ENCODE measurements at regions not wholly inside any gene's neighbourhood (a gene's known extent, or its start where the extent isn't known, plus 50 kb on each side); places are given as distances from the start of the nearest gene placed in this dataset.

DNA sequence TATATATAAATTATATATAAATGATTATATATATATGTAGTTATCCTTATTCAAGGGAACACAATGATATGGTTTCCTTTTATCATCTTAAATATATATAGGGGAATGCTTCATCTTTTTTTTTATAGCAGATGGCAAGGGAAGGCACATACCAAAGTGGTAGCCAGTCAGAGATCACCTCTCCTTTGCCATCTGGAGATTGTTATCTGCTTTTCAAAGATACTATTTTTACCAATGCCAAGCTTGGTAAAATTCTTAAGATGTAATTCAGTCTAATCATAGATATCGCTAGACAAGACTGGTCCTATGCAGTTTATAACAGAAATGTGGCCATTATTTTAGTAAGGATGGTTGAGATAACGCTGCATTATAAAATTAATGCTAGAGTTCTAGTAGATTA lies 64.7 kb upstream of the DSEL start:
- no peak for DNase-seq

DNA sequence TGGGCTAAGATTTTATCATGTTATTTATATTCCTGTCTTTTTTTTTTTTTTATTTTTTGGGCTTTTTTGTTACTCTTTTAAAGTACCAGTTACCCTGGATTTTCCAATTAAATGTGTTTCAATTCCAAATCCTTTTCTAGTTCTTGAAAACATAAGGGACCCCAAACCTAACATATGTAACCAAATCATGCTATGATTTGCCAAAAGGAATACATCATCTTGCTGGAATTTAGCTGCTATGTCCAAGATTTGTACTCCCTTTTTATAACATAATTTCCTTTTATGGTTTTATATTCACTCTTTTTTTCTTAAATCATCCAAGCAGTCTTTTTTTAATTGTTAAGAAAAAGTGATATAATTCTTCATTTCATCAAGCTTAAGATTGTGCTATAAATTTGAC lies 60.9 kb upstream of the DSEL start:
- DNase-seq = no peak

DNA sequence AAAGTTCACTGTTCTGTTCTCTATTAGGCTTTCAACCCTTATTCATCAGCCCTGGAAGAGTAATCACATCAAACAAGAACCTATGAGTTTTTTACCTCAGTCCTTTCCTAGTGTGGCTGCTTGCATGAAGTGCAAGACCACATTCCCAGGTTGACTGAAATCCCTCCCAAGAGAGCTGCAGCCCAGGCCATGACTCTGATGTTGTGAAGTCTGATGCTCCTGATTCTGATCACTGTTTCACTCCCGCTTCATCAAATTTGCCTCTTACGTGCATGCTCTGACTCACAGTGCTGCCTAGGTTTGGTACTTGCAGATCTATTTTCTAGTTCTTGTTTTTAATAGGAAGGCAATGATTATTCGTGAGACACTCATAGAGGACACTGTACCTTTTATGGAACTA lies 58.2 kb upstream of the DSEL start:
- no peak for DNase-seq

DNA sequence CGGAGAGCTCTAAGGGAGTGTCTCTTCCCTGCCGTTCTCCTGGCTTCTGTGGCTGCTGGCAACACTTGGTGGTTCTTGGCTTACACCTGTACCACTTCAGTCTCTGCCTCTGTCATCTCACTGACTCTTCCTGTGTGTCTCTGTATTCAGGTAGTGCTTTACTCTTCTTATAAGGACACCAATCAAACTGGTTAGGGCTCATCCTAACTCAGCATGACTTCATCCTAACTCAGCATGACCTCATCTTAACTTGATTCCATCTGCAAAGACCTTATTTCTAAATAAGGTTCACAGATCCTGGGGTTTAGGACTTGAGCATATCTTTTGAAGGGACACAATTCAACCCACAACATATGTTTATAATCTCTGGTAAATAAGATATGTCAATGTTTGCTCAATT lies 51.6 kb upstream of the DSEL start:
- DNase-seq = no peak
